CD14-positive monocyte (primary cell): ENCODE measurements at regions not wholly inside any gene's neighbourhood (a gene's known extent, or its start where the extent isn't known, plus 50 kb on each side); places are given as distances from the start of the nearest gene placed in this dataset.
A peak's percentile ranks its signal among the peaks of the same experiment; 100 is the strongest.

Source experiments
- DNase-seq, 3 donors: peaks; one replicate each; pipeline ENCODE4 v3.0.0-alpha.2; 2011 to 2022
- H2AFZ ChIP-seq: 2 replicates; pipeline ENCODE4 v1.6.0; 2012; ENCODE audit warnings: mild to moderate bottlenecking, low read depth, low read length, inconsistent platforms; ENCODE audit not compliant: insufficient read depth, poor library complexity, severe bottlenecking
- H3K27ac ChIP-seq, 2 donors: 1 replicate in 1 of 2; 2 replicates in 1 of 2; pipeline ENCODE4 v1.5.1; 2012 to 2013; ENCODE audit warnings: low read length in 2 of 2, control low read depth in 1 of 2, inconsistent platforms in 1 of 2, low read depth in 1 of 2, mild to moderate bottlenecking in 1 of 2
- H3K27me3 ChIP-seq, 2 donors: one replicate each; pipeline versions ENCODE4 v1.6.0 to v1.6.1; 2011 to 2013; ENCODE audit warnings: low read length in 2 of 2; ENCODE audit not compliant: control insufficient read depth in 2 of 2, insufficient read depth in 2 of 2
- H3K36me3 ChIP-seq, 2 donors: replicated peaks in 1 of 2; 1 replicate in 1 of 2; 2 replicates in 1 of 2; pipeline versions ENCODE4 v1.5.1 to v1.6.1; 2012 to 2013; ENCODE audit warnings: low read length in 2 of 2, control low read depth in 1 of 2, inconsistent platforms in 1 of 2, mild to moderate bottlenecking in 1 of 2; ENCODE audit not compliant: insufficient read depth in 2 of 2, control insufficient read depth in 1 of 2
- H3K4me1 ChIP-seq, 2 donors: 1 replicate in 1 of 2; 2 replicates in 1 of 2; pipeline versions ENCODE4 v1.5.1 to v1.6.1; 2012 to 2013; ENCODE audit warnings: low read length in 2 of 2, control low read depth in 1 of 2, inconsistent platforms in 1 of 2, mild to moderate bottlenecking in 1 of 2, moderate library complexity in 1 of 2; ENCODE audit not compliant: insufficient read depth in 2 of 2, control insufficient read depth in 1 of 2
- H3K4me2 ChIP-seq: replicated peaks from 2 replicates; pipeline ENCODE3; 2012; ENCODE audit warnings: low read length, moderate library complexity, mild to moderate bottlenecking; ENCODE audit not compliant: poor library complexity, severe bottlenecking; ENCODE audit errors: extremely low read depth
- H3K4me3 ChIP-seq, 3 experiments: fragments of 200-600 bp in 1 of 3; sonication (generic) in 1 of 3; replicated peaks in 1 of 3; 1 replicate in 2 of 3; 2 replicates in 1 of 3; pipeline ENCODE4 v1.5.1; 2011 to 2013; ENCODE audit warnings: low read length in 3 of 3, mild to moderate bottlenecking in 3 of 3, control low read depth in 2 of 3, low read depth in 2 of 3, inconsistent platforms in 1 of 3, moderate library complexity in 1 of 3
- H3K79me2 ChIP-seq: 2 replicates; pipeline ENCODE4 v1.6.0; 2012; ENCODE audit warnings: mild to moderate bottlenecking, control low read depth, inconsistent platforms, low read length, moderate library complexity; ENCODE audit not compliant: insufficient read depth
- H3K9ac ChIP-seq: 2 replicates; pipeline ENCODE4 v1.6.0; 2017; ENCODE audit warnings: low read length, mild to moderate bottlenecking; ENCODE audit not compliant: insufficient read depth, poor library complexity, severe bottlenecking
- H3K9me3 ChIP-seq, 2 donors: replicated peaks in 1 of 2; 1 replicate in 1 of 2; 2 replicates in 1 of 2; pipeline versions ENCODE4 v1.5.1 to v1.6.1; 2012 to 2013; ENCODE audit warnings: low read length in 2 of 2, control low read depth in 1 of 2; ENCODE audit not compliant: control insufficient read depth in 1 of 2, insufficient read depth in 1 of 2
- H4K20me1 ChIP-seq: 2 replicates; pipeline ENCODE4 v1.6.0; 2012; ENCODE audit warnings: mild to moderate bottlenecking, low read length, control low read depth, moderate library complexity; ENCODE audit not compliant: insufficient read depth
- H3K27ac Mint-ChIP-seq, 7 donors: one replicate each; pipeline ENCODE4 v1.8.0; 2020; ENCODE audit warnings: mild to moderate bottlenecking in 7 of 7, mixed read lengths in 7 of 7, moderate library complexity in 6 of 7, inconsistent platforms in 2 of 7
- H3K27me3 Mint-ChIP-seq, 3 donors: one replicate each; pipeline ENCODE4 v1.8.0; 2021 to 2022; ENCODE audit warnings: low read depth in 3 of 3, mild to moderate bottlenecking in 3 of 3, mixed read lengths in 3 of 3, moderate library complexity in 3 of 3, inconsistent platforms in 1 of 3
- H3K36me3 Mint-ChIP-seq, 2 donors: one replicate each; pipeline ENCODE4 v1.8.0; 2020; ENCODE audit warnings: mixed read lengths in 2 of 2, inconsistent platforms in 1 of 2, mild to moderate bottlenecking in 1 of 2
- H3K4me1 Mint-ChIP-seq: one replicate; pipeline ENCODE4 v1.8.0; 2020; ENCODE audit warnings: mild to moderate bottlenecking, mixed read lengths
- H3K4me3 Mint-ChIP-seq, 2 donors: one replicate each; pipeline ENCODE4 v1.8.0; 2020; ENCODE audit warnings: mild to moderate bottlenecking in 2 of 2, mixed read lengths in 2 of 2, moderate library complexity in 1 of 2
- H3K9me3 Mint-ChIP-seq, 7 donors: one replicate each; pipeline ENCODE4 v1.8.0; 2020 to 2022; ENCODE audit warnings: mixed read lengths in 7 of 7, mild to moderate bottlenecking in 6 of 7, moderate library complexity in 6 of 7, inconsistent platforms in 2 of 7
- WGBS: methylation state at CpG from one replicate; pipeline ENCODE4 v1.1.5; 2013; ENCODE audit warnings: missing lambda C conversion rate; ENCODE audit not compliant: insufficient coverage; 5-methylcytosine and 5-hydroxymethylcytosine counted together
- intact Hi-C, 2 donors: fragments of 100-400 bp; cut with micrococcal nuclease; formaldehyde crosslinking; loops; one replicate each; pipeline versions ENCODE4 v1.15.0 to v1.15.1; 2023
- TF ChIP-seq, protein P1 (sequence below): fragments of 200-600 bp; IDR thresholded peaks from one replicate; pipeline ENCODE4 v1.8.0; 2022; ENCODE audit warnings: antibody characterized with exemption, mild to moderate bottlenecking

DNA sequence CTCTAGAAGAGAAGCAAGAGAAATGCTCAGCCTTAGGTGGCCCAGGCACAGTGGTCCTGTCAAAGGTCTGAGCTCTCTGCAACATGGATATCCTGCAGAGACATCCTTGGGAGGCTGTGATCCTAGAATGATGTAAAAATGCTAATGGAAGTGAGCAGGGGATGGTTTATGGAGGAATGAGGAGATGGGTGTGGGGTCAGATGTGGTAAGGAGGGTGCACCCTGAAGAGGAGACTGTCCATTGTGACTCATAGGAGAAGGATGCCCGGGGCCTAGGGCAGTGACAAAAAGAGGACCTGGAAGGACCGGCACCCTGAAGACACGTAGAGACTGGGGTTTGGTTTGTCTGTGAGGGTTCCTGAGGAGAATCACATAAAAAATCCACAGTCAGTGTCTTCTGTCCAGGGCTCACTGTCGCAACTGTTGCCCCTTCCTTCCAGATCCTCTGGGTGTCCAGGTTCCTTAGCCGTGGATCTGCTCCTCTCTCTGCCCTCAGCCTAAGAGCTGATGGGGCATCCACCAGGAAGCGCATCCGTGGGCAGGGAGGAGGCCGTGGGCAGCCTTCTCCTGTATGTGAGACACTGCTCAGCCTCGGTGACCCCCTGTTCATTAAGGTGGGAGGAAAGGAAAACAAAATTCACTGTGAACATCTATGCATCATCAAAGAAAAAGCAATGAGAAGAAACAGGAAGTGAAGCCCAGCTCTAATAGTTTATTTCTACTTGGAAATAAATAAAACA, 110.7 kb downstream of the VPREB1 start:
- H3K4me3 ChIP-seq: no peak overlapping the region
- H3K4me1 Mint-ChIP-seq: peaks cover 3% of the 10 kb centered on the region

DNA sequence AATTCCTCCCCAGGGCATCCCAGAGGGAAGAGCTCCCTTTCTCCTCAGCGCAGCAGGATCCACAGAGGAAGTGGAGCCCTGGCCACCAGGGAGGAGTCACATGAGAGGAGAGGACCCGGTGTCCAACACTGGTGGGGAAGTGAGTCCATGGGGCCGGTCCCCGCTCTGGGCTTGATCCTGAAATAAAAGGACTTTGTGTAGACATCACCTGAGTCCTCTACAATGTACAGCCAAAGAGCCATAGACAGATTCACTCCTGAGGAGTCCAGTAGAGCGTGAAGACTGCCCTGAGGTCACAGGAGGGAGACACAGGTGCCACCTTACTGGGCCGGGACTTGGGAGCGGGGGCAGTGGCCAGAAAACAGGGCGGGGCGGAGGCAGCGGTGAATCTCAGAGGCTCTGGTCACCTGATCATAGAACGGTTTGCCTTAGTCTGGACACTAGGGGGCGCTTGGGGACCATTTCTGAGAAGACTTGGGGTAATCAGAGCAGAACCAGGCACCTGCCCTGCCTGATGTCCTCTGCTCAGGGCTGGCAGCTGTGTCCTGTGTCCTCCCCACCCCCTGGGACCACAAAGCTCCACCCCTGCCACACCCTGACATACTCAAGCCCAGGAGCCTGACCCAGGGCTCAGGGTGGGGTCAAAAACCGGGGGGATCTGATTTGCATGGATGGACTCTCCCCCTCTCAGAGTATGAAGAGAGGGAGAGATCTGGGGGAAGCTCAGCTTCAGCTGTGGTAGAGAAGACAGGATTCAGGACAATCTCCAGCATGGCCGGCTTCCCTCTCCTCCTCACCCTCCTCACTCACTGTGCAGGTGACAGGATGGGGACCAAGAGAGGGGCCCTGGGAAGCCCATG, 112.7 kb downstream of the VPREB1 start:
- Histone ChIP-seq H4K20me1 (no peaks in the 10 kb centered on the region), H3K27me3 (no peaks in the 10 kb centered on the region), H2AFZ (no peak overlapping the region), H3K4me1 (peaks cover 0 to 4% of the 10 kb centered on the region in 2 donors), H3K79me2 (no peaks in the 10 kb centered on the region), H3K9ac (no peak overlapping the region), H3K27ac (no peak overlapping the region), H3K4me3 (no peak overlapping the region), H3K4me2 (no peak overlapping the region), H3K36me3 (no peaks in the 10 kb centered on the region), H3K9me3 (no peaks in the 10 kb centered on the region)
- TF ChIP-seq, protein P1, sequence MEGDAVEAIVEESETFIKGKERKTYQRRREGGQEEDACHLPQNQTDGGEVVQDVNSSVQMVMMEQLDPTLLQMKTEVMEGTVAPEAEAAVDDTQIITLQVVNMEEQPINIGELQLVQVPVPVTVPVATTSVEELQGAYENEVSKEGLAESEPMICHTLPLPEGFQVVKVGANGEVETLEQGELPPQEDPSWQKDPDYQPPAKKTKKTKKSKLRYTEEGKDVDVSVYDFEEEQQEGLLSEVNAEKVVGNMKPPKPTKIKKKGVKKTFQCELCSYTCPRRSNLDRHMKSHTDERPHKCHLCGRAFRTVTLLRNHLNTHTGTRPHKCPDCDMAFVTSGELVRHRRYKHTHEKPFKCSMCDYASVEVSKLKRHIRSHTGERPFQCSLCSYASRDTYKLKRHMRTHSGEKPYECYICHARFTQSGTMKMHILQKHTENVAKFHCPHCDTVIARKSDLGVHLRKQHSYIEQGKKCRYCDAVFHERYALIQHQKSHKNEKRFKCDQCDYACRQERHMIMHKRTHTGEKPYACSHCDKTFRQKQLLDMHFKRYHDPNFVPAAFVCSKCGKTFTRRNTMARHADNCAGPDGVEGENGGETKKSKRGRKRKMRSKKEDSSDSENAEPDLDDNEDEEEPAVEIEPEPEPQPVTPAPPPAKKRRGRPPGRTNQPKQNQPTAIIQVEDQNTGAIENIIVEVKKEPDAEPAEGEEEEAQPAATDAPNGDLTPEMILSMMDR: peak; percentile 72
- H3K36me3 Mint-ChIP-seq: no peaks in the 10 kb centered on the region
- intact Hi-C loops: no loop called here
- peaks cover 3 to 11% (median 8%) of the 10 kb centered on the region in 3 donors for H3K27me3 Mint-ChIP-seq
- DNase-seq: peak; percentile 59 to 73 (median 68)
- no peaks in the 10 kb centered on the region for H3K9me3 Mint-ChIP-seq
- peak overlapping the region; percentile 11 to 37 for H3K4me3 Mint-ChIP-seq
- peaks cover 3% of the 10 kb centered on the region for H3K4me1 Mint-ChIP-seq
- 9% methylated on average over 9 of the region's 14 CpGs for WGBS
- no peak overlapping the region for H3K27ac Mint-ChIP-seq

More for the DNA sequence above, 110.7 kb downstream of the VPREB1 start:
- DNase-seq: no peak
- Histone ChIP-seq H3K4me2 (no peak overlapping the region), H3K9ac (no peak overlapping the region), H3K27ac (no peak overlapping the region), H3K27me3 (no peaks in the 10 kb centered on the region), H3K9me3 (no peaks in the 10 kb centered on the region), H3K36me3 (no peaks in the 10 kb centered on the region), H3K4me1 (peaks cover 0 to 4% of the 10 kb centered on the region in 2 donors), H2AFZ (no peak overlapping the region), H3K79me2 (no peaks in the 10 kb centered on the region), H4K20me1 (no peaks in the 10 kb centered on the region)
- no peaks in the 10 kb centered on the region for H3K9me3 Mint-ChIP-seq
- peaks cover 4 to 8% (median 6%) of the 10 kb centered on the region in 3 donors for H3K27me3 Mint-ChIP-seq
- H3K36me3 Mint-ChIP-seq: no peaks in the 10 kb centered on the region
- TF ChIP-seq, protein P1: no peak
- H3K4me3 Mint-ChIP-seq: peak overlapping the region in 1 of 2 donors; percentile 36
- intact Hi-C loops: no loop called here
- H3K27ac Mint-ChIP-seq: no peak overlapping the region
- WGBS: 93% methylated on average over 5 of the region's 9 CpGs
